MM.1S (cell line): ENCODE measurements at regions not wholly inside any gene's neighbourhood (a gene's known extent, or its start where the extent isn't known, plus 50 kb on each side); places are given as distances from the start of the nearest gene placed in this dataset.
A peak's percentile ranks its signal among the peaks of the same experiment; 100 is the strongest.
"Not testable (repeated sequence)": the region's sequence is repeated elsewhere in the genome, so short reads cannot be mapped to it uniquely, and the experiment has no call there.

Experiments
- DNase-seq: peaks from one replicate; pipeline ENCODE4 v3.0.0-alpha.2; 2015
- H2AFZ ChIP-seq: fragments of 300-600 bp; sonication (generic); 2 replicates; pipeline ENCODE4 v1.6.0; 2016; ENCODE audit warnings: antibody characterized with exemption, low read length
- H3F3A ChIP-seq: fragments of 300-600 bp; sonication (generic); 2 replicates; pipeline ENCODE4 v1.6.1; 2016; ENCODE audit warnings: mild to moderate bottlenecking, antibody characterized with exemption, low read length, moderate library complexity, mixed read lengths; ENCODE audit not compliant: insufficient read depth
- H3K27ac ChIP-seq: fragments of 300-600 bp; sonication (generic); 2 replicates; pipeline ENCODE4 v1.5.1; 2016; ENCODE audit warnings: mild to moderate bottlenecking, low read length
- H3K27me3 ChIP-seq: fragments of 300-600 bp; sonication (generic); replicated peaks from 2 replicates; pipeline ENCODE4 v1.6.0; 2016; ENCODE audit warnings: low read length; ENCODE audit not compliant: insufficient read depth
- H3K36me3 ChIP-seq: fragments of 300-600 bp; sonication (generic); replicated peaks from 2 replicates; pipeline ENCODE4 v1.6.1; 2016; ENCODE audit warnings: mild to moderate bottlenecking, low read length, mixed read lengths; ENCODE audit not compliant: insufficient read depth
- H3K4me1 ChIP-seq: fragments of 300-600 bp; sonication (generic); 2 replicates; pipeline ENCODE4 v1.6.1; 2016; ENCODE audit warnings: low read length, mixed read lengths
- H3K4me2 ChIP-seq: fragments of 300-600 bp; sonication (generic); 2 replicates; pipeline ENCODE4 v1.6.0; 2016; ENCODE audit warnings: low read depth, low read length
- H3K4me3 ChIP-seq: fragments of 300-600 bp; sonication (generic); 2 replicates; pipeline ENCODE4 v1.5.1; 2016; ENCODE audit warnings: low read length, mixed read lengths
- H3K79me2 ChIP-seq: fragments of 300-600 bp; sonication (generic); 2 replicates; pipeline ENCODE4 v1.6.1; 2016; ENCODE audit warnings: mixed run types, low read length, mixed read lengths
- H3K9ac ChIP-seq: fragments of 300-600 bp; sonication (generic); 2 replicates; pipeline ENCODE4 v1.6.1; 2016; ENCODE audit warnings: low read length, mixed read lengths
- H3K9me2 ChIP-seq: fragments of 300-600 bp; sonication (generic); replicated peaks from 2 replicates; pipeline ENCODE4 v1.6.1; 2016; ENCODE audit warnings: mild to moderate bottlenecking, low read length, mixed read lengths; ENCODE audit not compliant: insufficient read depth
- H3K9me3 ChIP-seq: fragments of 300-600 bp; sonication (generic); replicated peaks from 2 replicates; pipeline ENCODE4 v1.6.1; 2016; ENCODE audit warnings: mild to moderate bottlenecking, low read length, mixed read lengths; ENCODE audit not compliant: insufficient read depth
- H4K20me1 ChIP-seq: fragments of 300-600 bp; sonication (generic); 2 replicates; pipeline ENCODE4 v1.6.1; 2016; ENCODE audit warnings: mild to moderate bottlenecking, low read length, moderate library complexity, mixed read lengths; ENCODE audit not compliant: insufficient read depth
- EZH2 ChIP-seq: fragments of 300-600 bp; sonication (generic); optimal IDR thresholded peaks from 2 replicates; pipeline ENCODE3; 2017; ENCODE audit warnings: low read depth, mild to moderate bottlenecking, antibody characterized with exemption, low read length, mixed read lengths
- EZH2phosphoT487 ChIP-seq: fragments of 300-600 bp; sonication (generic); IDR thresholded peaks from 2 replicates; pipeline ENCODE4 v1.6.1; 2018; ENCODE audit warnings: antibody characterized with exemption, low read length
- TF ChIP-seq, protein P1 (sequence below): fragments of 300-600 bp; sonication (generic); IDR thresholded peaks from 2 replicates; pipeline ENCODE4 v1.5.1; 2016; ENCODE audit warnings: antibody characterized with exemption, low read length, mixed read lengths

DNA sequence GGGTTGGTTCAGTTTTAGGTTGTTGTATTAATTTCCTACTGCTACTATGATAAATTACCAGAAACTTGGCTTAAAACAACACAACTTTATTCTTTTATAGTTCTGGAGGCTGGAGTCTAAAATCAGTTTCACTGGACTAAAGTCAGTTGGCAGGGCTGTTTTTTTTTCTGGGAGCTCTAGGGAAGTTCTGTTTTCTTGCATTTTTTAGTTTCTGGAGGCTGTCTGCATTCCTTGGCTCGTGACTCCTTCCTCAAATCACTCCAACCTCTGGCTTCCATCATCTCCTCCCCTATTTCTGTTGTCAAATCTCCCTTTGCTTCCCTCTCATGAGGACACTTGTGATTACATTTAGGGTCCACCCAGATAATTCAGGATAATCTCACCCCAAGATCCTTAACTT is 51.3 kb upstream of the SUB1 start:
- Histone ChIP-seq H3F3A (peaks cover 67% of the 10 kb centered on the region), H3K4me2 (no peak overlapping the region), H3K36me3 (no peaks in the 10 kb centered on the region), H4K20me1 (no peaks in the 10 kb centered on the region), H3K27ac (no peak overlapping the region), H3K4me3 (no peak overlapping the region), H3K79me2 (peaks cover 52% of the 10 kb centered on the region), H3K9ac (no peak overlapping the region), H2AFZ (no peak overlapping the region), H3K4me1 (peaks cover 61% of the 10 kb centered on the region), H3K27me3 (no peaks in the 10 kb centered on the region), H3K9me3 (no peaks in the 10 kb centered on the region), H3K9me2 (no peaks in the 10 kb centered on the region)
- TF ChIP-seq EZH2phosphoT487 (no peak), EZH2 (no peak)
- TF ChIP-seq, protein P1, sequence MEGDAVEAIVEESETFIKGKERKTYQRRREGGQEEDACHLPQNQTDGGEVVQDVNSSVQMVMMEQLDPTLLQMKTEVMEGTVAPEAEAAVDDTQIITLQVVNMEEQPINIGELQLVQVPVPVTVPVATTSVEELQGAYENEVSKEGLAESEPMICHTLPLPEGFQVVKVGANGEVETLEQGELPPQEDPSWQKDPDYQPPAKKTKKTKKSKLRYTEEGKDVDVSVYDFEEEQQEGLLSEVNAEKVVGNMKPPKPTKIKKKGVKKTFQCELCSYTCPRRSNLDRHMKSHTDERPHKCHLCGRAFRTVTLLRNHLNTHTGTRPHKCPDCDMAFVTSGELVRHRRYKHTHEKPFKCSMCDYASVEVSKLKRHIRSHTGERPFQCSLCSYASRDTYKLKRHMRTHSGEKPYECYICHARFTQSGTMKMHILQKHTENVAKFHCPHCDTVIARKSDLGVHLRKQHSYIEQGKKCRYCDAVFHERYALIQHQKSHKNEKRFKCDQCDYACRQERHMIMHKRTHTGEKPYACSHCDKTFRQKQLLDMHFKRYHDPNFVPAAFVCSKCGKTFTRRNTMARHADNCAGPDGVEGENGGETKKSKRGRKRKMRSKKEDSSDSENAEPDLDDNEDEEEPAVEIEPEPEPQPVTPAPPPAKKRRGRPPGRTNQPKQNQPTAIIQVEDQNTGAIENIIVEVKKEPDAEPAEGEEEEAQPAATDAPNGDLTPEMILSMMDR: no peak
- no peak for DNase-seq

DNA sequence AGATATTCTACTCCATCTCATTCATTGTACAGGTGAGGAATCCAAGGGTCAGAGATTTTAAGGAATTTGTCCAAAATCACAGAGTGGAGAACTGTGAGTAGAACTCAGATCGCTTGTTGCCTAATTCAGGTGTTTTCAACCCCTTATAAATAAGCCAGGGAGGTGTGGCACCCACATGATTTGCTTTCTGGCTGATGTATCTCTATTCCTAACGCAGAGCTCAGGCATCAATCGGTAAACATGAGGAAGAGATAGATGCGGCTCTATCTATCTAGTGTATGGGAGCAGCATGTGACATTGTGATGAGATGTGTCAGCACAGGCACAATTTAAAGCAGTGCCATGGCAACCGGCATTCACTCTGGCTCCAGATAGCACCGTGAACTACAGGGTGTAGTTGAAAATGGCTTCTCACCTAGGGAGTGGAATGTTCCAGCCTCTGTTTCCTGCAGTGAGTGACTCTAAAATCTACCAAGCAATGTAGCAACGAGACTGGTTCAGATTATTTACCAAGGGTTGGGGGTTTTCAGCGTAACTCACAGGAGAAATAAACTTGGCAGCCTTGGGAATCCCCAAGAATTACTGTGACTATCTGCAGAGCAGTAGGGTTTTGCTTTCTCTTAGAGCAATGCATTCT is 53.4 kb upstream of the SUB1 start:
- H4K20me1 ChIP-seq: no peaks in the 10 kb centered on the region
- peaks cover 46% of the 10 kb centered on the region for H3F3A ChIP-seq
- H3K9me2 ChIP-seq: no peaks in the 10 kb centered on the region
- peaks cover 41% of the 10 kb centered on the region for H3K79me2 ChIP-seq
- peak overlapping the region; percentile 91 for H3K27ac ChIP-seq
- DNase-seq: peak; percentile 65
- TF ChIP-seq EZH2 (no peak), EZH2phosphoT487 (no peak)
- TF ChIP-seq, protein P1: no peak
- peak overlapping the region; percentile 64 for H3K4me3 ChIP-seq
- no peaks in the 10 kb centered on the region for H3K36me3 ChIP-seq
- H3K4me2 ChIP-seq: peak overlapping the region; percentile 77
- H2AFZ ChIP-seq: peak overlapping the region; percentile 28; the same call in 1 of the 2 replicates
- no peaks in the 10 kb centered on the region for H3K27me3 ChIP-seq
- no peaks in the 10 kb centered on the region for H3K9me3 ChIP-seq
- H3K9ac ChIP-seq: peak overlapping the region; percentile 77
- H3K4me1 ChIP-seq: peaks cover 41% of the 10 kb centered on the region

DNA sequence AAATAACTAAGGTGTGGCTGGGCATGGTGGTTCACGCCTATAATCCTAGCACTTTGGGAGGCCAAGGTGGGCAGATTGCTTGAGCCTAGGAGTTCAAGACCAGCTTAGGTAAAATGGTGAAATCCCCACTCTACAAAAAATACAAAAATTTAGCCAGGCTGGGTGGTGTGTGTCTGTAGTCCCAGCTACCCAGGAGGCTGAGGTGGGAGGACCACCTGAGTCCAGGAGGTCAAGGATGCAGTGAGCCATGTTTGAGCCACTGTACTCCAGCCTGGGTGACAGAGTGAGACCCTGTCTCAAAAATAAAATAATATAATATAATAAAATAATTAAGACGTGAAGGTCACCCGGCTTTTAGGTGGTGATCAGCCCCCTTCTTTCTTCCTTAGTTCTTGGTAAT is 58.0 kb upstream of the SUB1 start:
- H3K9ac ChIP-seq, H3K27ac ChIP-seq, H3K9me2 ChIP-seq, H3K9me3 ChIP-seq, H2AFZ ChIP-seq, H3K36me3 ChIP-seq, H3K4me3 ChIP-seq, H4K20me1 ChIP-seq, H3K27me3 ChIP-seq, H3K4me2 ChIP-seq, DNase-seq, H3K4me1 ChIP-seq, H3K79me2 ChIP-seq: not testable (repeated sequence)
- H3F3A ChIP-seq: peaks cover 21% of the 10 kb centered on the region

DNA sequence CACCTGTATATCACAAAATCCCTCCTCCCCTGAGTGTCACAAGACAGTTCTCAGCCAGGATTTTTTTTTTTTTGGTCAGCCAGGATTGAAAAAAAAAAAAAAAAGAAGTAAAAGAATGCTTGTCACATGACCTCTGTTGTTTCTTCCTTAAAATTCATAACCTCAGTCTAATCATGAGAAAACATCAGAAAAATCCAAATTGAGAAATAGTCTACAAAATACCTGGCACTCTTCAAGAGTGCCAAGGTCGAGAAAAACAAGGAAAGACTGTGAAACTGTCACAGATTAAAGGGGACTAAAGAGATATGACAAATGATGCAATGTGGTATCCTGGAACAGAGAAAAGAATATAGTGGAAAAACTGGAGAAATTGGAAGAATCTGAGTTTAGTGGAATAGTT is 58.5 kb upstream of the SUB1 start:
- no peak overlapping the region for H3K27ac ChIP-seq
- H3K9me2 ChIP-seq: no peaks in the 10 kb centered on the region
- H4K20me1 ChIP-seq: no peaks in the 10 kb centered on the region
- no peak overlapping the region for H3K4me2 ChIP-seq
- no peak overlapping the region for H2AFZ ChIP-seq
- no peak overlapping the region for H3K9ac ChIP-seq
- peaks cover 4% of the 10 kb centered on the region for H3K4me1 ChIP-seq
- TF ChIP-seq EZH2phosphoT487 (no peak), EZH2 (no peak)
- TF ChIP-seq, protein P1: no peak
- H3K9me3 ChIP-seq: no peaks in the 10 kb centered on the region
- H3K36me3 ChIP-seq: no peaks in the 10 kb centered on the region
- DNase-seq: no peak
- no peak overlapping the region for H3K4me3 ChIP-seq
- H3K79me2 ChIP-seq: peaks cover 5% of the 10 kb centered on the region; the same call in 1 of the 2 replicates
- H3F3A ChIP-seq: peaks cover 15% of the 10 kb centered on the region
- no peaks in the 10 kb centered on the region for H3K27me3 ChIP-seq
